A549 (cell line): ENCODE measurements at regions not wholly inside any gene's neighbourhood (a gene's known extent, or its start where the extent isn't known, plus 50 kb on each side); places are given as distances from the start of the nearest gene placed in this dataset.

Experiments
- CTCF ChIP-seq: fragments of >200 bp; sonication (Bioruptor Twin); formaldehyde crosslinking; IDR thresholded peaks from 3 replicates; pipeline ENCODE4 v1.5.1; 2016
- EP300 ChIP-seq, 2 experiments: fragments of >200 bp; sonication (Bioruptor Twin); formaldehyde crosslinking; IDR thresholded peaks; 2 replicates in 1 of 2; 3 replicates in 1 of 2; pipeline ENCODE4 v1.6.1; 2016 to 2017
- GATA3 ChIP-seq: IDR thresholded peaks from 2 replicates; pipeline ENCODE4 v1.6.1; 2012; ENCODE audit warnings: borderline replicate concordance
- JUN ChIP-seq, 2 experiments: fragments of >200 bp; sonication (Bioruptor Twin); formaldehyde crosslinking; IDR thresholded peaks; 2 replicates in 1 of 2; 3 replicates in 1 of 2; pipeline ENCODE4 v1.6.1; 2016 to 2017
- MAZ ChIP-seq: fragments of 150-350 bp; IDR thresholded peaks from 2 replicates; pipeline ENCODE4 v1.6.1; 2014; ENCODE audit warnings: antibody characterized with exemption, low read depth, low read length, borderline replicate concordance
- MYC ChIP-seq: IDR thresholded peaks from 2 replicates; pipeline ENCODE4 v1.6.1; 2012; ENCODE audit warnings: mild to moderate bottlenecking, inconsistent platforms, low read length, improper control_type of control experiment, borderline replicate concordance
- REST ChIP-seq: fragments of 200-600 bp; sonication (generic); IDR thresholded peaks from 2 replicates; pipeline ENCODE4 v1.6.1; 2016; ENCODE audit warnings: antibody characterized with exemption, mild to moderate bottlenecking, moderate library complexity
- SMC3 ChIP-seq: fragments of >200 bp; sonication (Bioruptor Twin); formaldehyde crosslinking; IDR thresholded peaks from 3 replicates; pipeline ENCODE4 v1.6.1; 2018; ENCODE audit warnings: inconsistent platforms
- ZSCAN20 ChIP-seq: fragments of 250-450 bp; sonication (Bioruptor Pico); IDR thresholded peaks from 2 replicates; pipeline ENCODE4 v1.8.0; 2022; ENCODE audit warnings: mild to moderate bottlenecking, moderate library complexity
- TF ChIP-seq, protein P1 (sequence below): fragments of 150-350 bp; IDR thresholded peaks from 2 replicates; pipeline ENCODE4 v1.6.1; 2014; ENCODE audit warnings: low read depth, mild to moderate bottlenecking, low read length

GRCh38 chr13:99823961-99824360 is 147.6 kb downstream of the ZIC5 start:
- TF ChIP-seq CTCF (no peak), EP300 (IDR thresholded peaks at IDR 0.05) (no peak), JUN (IDR thresholded peaks at IDR 0.05) (no peak), SMC3 (no peak), ZSCAN20 (CRISPR knock-in tag) (no peak), MYC (no peak), GATA3 (no peak), REST (no peak), MAZ (no peak)
- TF ChIP-seq, protein P1, sequence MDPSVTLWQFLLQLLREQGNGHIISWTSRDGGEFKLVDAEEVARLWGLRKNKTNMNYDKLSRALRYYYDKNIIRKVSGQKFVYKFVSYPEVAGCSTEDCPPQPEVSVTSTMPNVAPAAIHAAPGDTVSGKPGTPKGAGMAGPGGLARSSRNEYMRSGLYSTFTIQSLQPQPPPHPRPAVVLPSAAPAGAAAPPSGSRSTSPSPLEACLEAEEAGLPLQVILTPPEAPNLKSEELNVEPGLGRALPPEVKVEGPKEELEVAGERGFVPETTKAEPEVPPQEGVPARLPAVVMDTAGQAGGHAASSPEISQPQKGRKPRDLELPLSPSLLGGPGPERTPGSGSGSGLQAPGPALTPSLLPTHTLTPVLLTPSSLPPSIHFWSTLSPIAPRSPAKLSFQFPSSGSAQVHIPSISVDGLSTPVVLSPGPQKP, result no peak
